ENCODE measurements at regions not wholly inside any gene's neighbourhood (a gene's known extent, or its start where the extent isn't known, plus 50 kb on each side); places are given as distances from the start of the nearest gene placed in this dataset.

DNA sequence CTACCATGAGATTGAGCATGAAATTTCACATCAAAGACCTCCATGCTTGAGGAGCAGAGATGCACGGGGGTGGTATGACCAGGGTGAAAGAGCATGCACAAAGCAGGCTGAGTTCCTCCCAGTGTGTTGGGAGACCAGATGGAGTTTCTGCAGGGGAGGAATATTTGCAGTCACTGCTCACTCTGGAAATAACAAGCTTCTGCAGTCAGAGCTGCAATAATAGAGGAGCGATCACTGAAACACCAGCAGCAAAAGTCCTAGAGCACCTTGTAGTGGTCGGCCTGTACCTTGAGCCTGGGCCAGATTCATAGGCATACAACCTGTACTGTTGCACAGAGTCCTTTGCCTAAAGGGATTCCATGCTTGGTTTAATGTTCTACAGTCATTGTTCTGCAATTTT, 184.5 kb upstream of the SP8 start:
- TF ChIP-seq JUND (IDR thresholded peaks at IDR 0.05): no peak
- TF ChIP-seq TCF7L2 (IDR thresholded peaks at IDR 0.05; ENCODE audit: borderline replicate concordance, extremely low read depth, insufficient read depth, insufficient read length): no peak
- TF ChIP-seq CTCF (IDR thresholded peaks at IDR 0.05 in 2 of 3, conservative IDR thresholded peaks at IDR 0.05 in 1 of 3; ENCODE audit: borderline replicate concordance in 1 of 3, insufficient read depth in 1 of 3, low read depth in 2 of 3, low read length in 2 of 3): no peak
- no peak for TF ChIP-seq POLR2A (IDR thresholded peaks at IDR 0.05; ENCODE audit: borderline replicate concordance, extremely low read depth, insufficient read depth, insufficient read length)
- no peak for TF ChIP-seq CBX3 (IDR thresholded peaks at IDR 0.05; ENCODE audit: low read depth)
- TF ChIP-seq EZH2phosphoT487 (IDR thresholded peaks at IDR 0.05; ENCODE audit: borderline replicate concordance): no peak
- no peak for TF ChIP-seq SRF (IDR thresholded peaks at IDR 0.05; ENCODE audit: low read depth)
- no peak for TF ChIP-seq EZH2 (IDR thresholded peaks at IDR 0.05)
- TF ChIP-seq, protein P1, sequence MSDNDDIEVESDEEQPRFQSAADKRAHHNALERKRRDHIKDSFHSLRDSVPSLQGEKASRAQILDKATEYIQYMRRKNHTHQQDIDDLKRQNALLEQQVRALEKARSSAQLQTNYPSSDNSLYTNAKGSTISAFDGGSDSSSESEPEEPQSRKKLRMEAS (IDR thresholded peaks at IDR 0.05): no peak
- TF ChIP-seq ZFX (IDR thresholded peaks at IDR 0.05): no peak

All from HCT116 (cell line).